ENCODE measurements at regions not wholly inside any gene's neighbourhood (a gene's known extent, or its start where the extent isn't known, plus 50 kb on each side); places are given as distances from the start of the nearest gene placed in this dataset.

DNA sequence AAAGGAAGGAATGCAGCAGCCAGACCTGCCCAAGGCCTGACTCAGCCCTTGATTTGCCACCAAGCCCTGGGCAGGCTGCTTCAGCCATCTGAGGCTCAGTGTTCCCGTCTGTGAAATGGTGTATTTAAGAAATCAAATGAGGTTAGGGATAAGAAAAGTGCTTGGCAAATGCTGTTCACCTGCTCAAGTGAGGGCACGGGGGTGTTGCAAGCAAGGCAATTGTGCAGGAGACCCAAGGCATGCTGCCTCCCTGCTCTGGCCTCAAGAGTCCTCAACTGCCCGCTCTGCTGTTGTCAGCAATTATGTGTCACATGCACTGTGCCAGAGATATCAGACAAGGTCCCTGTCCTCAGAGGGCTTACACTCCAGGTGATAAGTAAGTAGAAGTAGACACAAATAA lies 101.8 kb downstream of the TPRA1 start:
- H3K79me1 ChIP-seq (ENCODE audit: low read depth in 1 of 2, low read length in 2 of 2) = no peaks in the 10 kb centered on the region
- H3K14ac ChIP-seq (replicated peaks; ENCODE audit: low read depth, low read length) = no peak overlapping the region
- H3K36me3 ChIP-seq (ENCODE audit: control insufficient read depth, insufficient read depth, low read length) = no peaks in the 10 kb centered on the region
- H2BK120ac ChIP-seq (ENCODE audit: low read depth, low read length) = no peak overlapping the region
- H3K4me1 ChIP-seq (ENCODE audit: control insufficient read depth, insufficient read depth, low read length) = no peaks in the 10 kb centered on the region
- H3K4me3 ChIP-seq (ENCODE audit: insufficient read depth, low read depth, low read length) = no peak overlapping the region
- no peak overlapping the region for H4K91ac ChIP-seq (ENCODE audit: insufficient read depth, low read depth, low read length)
- no peak overlapping the region for H2AK5ac ChIP-seq (ENCODE audit: low read depth, low read length)
- intact Hi-C loops (cut with micrococcal nuclease) (no loop called here), in situ Hi-C loops (cut with MboI; ENCODE audit: low sequenced_read_pairs) (no loop called here), dilution Hi-C loops (cut with HindIII; ENCODE audit: low sequenced_read_pairs, unreplicated experiment) (no loop called here)
- H4K5ac ChIP-seq (ENCODE audit: low read depth, low read length) = no peak overlapping the region
- H2BK15ac ChIP-seq (ENCODE audit: low read depth, low read length) = no peak overlapping the region
- H2BK20ac ChIP-seq (ENCODE audit: low read depth, low read length) = no peak overlapping the region
- WGBS, 2 experiments (ENCODE audit: extremely low coverage in 2 of 2, insufficient read length in 1 of 2) = 58% methylated on average over 3 of the region's 3 CpGs; no CpG with 5 or more reads in 1 of the 2 experiments
- BruUV-seq (replicated peaks) = no TSS peak
- H3K9ac ChIP-seq (ENCODE audit: low read depth, low read length) = no peak overlapping the region
- no peak overlapping the region for H3K56ac ChIP-seq (ENCODE audit: extremely low read depth, insufficient read depth, low read length)
- POLR2A ChIA-PET (ENCODE audit: unreplicated experiment) = no interaction called here
- peaks cover 5% of the 10 kb centered on the region for H3K27me3 ChIP-seq (ENCODE audit: control insufficient read depth, insufficient read depth, low read length)
- no peaks in the 10 kb centered on the region for H4K20me1 ChIP-seq (ENCODE audit: insufficient read depth, low read length)
- DNase-seq = no peak
- H3K27ac ChIP-seq (ENCODE audit: insufficient read depth, low read length) = no peak overlapping the region
- ATAC-seq (ENCODE audit: low read depth) = no peak
- CTCF ChIA-PET = no interaction called here
- no peaks in the 10 kb centered on the region for H3K9me3 ChIP-seq (ENCODE audit: control insufficient read depth, insufficient read depth, low read length)
- no peak overlapping the region for H2AK9ac ChIP-seq (replicated peaks; ENCODE audit: low read depth, low read length, poor library complexity)
- H3K23ac ChIP-seq (ENCODE audit: low read depth, low read length) = no peak overlapping the region
- no peak overlapping the region for H2AFZ ChIP-seq (replicated peaks; ENCODE audit: low read length, poor library complexity)
- H3K4ac ChIP-seq (ENCODE audit: low read depth, low read length) = no peak overlapping the region
- H3K18ac ChIP-seq (ENCODE audit: low read depth, low read length) = no peak overlapping the region
- H3K4me2 ChIP-seq (ENCODE audit: low read depth, low read length) = no peak overlapping the region
- TF ChIP-seq, protein P1, sequence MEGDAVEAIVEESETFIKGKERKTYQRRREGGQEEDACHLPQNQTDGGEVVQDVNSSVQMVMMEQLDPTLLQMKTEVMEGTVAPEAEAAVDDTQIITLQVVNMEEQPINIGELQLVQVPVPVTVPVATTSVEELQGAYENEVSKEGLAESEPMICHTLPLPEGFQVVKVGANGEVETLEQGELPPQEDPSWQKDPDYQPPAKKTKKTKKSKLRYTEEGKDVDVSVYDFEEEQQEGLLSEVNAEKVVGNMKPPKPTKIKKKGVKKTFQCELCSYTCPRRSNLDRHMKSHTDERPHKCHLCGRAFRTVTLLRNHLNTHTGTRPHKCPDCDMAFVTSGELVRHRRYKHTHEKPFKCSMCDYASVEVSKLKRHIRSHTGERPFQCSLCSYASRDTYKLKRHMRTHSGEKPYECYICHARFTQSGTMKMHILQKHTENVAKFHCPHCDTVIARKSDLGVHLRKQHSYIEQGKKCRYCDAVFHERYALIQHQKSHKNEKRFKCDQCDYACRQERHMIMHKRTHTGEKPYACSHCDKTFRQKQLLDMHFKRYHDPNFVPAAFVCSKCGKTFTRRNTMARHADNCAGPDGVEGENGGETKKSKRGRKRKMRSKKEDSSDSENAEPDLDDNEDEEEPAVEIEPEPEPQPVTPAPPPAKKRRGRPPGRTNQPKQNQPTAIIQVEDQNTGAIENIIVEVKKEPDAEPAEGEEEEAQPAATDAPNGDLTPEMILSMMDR (conservative IDR thresholded peaks at IDR 0.05; ENCODE audit: low read depth, low read length) = no peak
- TF ChIP-seq USF2 (IDR thresholded peaks at IDR 0.05; ENCODE audit: low read depth, low read length) = no peak
- no peak for TF ChIP-seq CHD1 (IDR thresholded peaks at IDR 0.05; ENCODE audit: low read depth, low read length)
- no peak for TF ChIP-seq FOS (IDR thresholded peaks at IDR 0.05; ENCODE audit: low read depth, low read length)
- TF ChIP-seq MAFK (IDR thresholded peaks at IDR 0.05; ENCODE audit: low read depth, low read length) = no peak
- TF ChIP-seq NFE2L2 (IDR thresholded peaks at IDR 0.05; ENCODE audit: low read depth, low read length) = no peak
- TF ChIP-seq RFX5 (IDR thresholded peaks at IDR 0.05; ENCODE audit: low read depth, low read length) = no peak
- TF ChIP-seq MXI1 (IDR thresholded peaks at IDR 0.05; ENCODE audit: borderline replicate concordance, low read depth, low read length) = no peak
- no peak for TF ChIP-seq SMC3 (IDR thresholded peaks at IDR 0.05; ENCODE audit: low read depth, low read length)
- no peak for TF ChIP-seq RAD21 (IDR thresholded peaks at IDR 0.05; ENCODE audit: low read length)
- no peak for TF ChIP-seq ELK1 (IDR thresholded peaks at IDR 0.05; ENCODE audit: borderline replicate concordance, low read depth, low read length)
- no peak for TF ChIP-seq RCOR1 (IDR thresholded peaks at IDR 0.05; ENCODE audit: insufficient replicate concordance, low read length)
- TF ChIP-seq CEBPB (IDR thresholded peaks at IDR 0.05; ENCODE audit: low read depth, low read length) = no peak
- no peak for TF ChIP-seq BHLHE40 (IDR thresholded peaks at IDR 0.05; ENCODE audit: low read depth, low read length)
- no peak overlapping the region for H2BK5ac ChIP-seq (ENCODE audit: low read depth, low read length, poor library complexity, severe bottlenecking)
- no peak overlapping the region for H4K8ac ChIP-seq (ENCODE audit: low read depth in 2 of 2, low read length in 2 of 2)
- no peaks in the 10 kb centered on the region for H3K9me1 ChIP-seq (ENCODE audit: insufficient read depth, low read length)

Measured in IMR-90 (cell line).